Non-pigmented ciliary epithelial cell (primary cell): ENCODE measurements at regions not wholly inside any gene's neighbourhood (a gene's known extent, or its start where the extent isn't known, plus 50 kb on each side); places are given as distances from the start of the nearest gene placed in this dataset.
"Not testable (repeated sequence)": the region's sequence is repeated elsewhere in the genome, so short reads cannot be mapped to it uniquely, and the experiment has no call there.

ENCODE experiments used
- DNase-seq: peaks from one replicate; pipeline ENCODE4 v3.0.0-alpha.2; 2010; ENCODE audit warnings: low read depth

DNA sequence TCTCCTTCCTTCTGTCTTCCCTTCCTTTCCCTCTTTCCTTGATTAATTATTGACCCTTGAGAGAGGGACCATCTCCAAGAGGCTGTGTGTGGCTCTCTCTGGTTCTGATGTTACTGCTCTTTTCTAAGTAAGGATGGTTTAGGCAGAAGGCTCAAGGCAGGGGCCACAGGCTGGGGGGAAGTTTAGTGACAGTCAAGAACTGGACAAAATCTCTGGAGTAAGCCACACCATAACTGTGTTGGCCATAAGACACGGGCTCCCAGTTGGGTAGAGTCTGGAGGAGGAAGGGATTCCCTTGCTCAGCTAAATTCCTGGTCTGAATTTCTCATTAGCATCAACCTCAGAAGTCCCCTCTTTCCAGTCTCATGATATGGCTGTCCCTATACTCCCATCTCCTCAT lies 74.7 kb downstream of the BUD13 start:
- no peak for DNase-seq

- no peak for DNase-seq
These were observed 75.1 kb downstream of the BUD13 start for GRCh38 chr11:116697639-116698038.

- DNase-seq = no peak
These were observed 75.8 kb downstream of the BUD13 start for GRCh38 chr11:116697011-116697410.

DNA sequence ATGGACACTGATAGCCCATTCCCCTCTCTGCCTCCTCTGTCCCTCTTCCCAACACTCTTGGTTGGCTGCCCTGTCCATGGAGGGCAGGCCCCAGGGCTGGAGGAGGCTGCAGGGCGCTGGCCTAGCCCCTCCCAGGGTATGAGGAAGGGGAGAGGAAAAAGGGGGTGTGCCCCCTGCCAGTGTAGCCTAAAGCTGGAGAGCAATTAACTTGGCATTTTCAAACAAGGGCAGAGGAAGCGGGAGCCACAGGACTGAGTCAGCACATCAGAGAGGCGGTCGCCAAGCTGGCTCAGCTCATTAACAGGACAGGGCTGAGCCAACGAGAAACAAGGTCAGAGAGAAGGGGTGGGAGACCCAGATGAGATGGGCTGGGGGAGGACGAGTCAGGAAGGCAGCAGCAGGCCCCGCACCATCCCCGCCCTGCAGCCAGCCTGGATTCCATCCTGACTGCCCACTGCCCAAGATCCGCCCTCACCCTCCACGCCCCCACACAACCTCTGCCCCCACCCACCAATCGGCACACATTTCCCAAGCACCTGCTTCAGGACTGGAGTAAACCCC lies 76.3 kb downstream of the BUD13 start:
- no peak for DNase-seq

- DNase-seq = no peak
These were observed 77.0 kb downstream of the BUD13 start for GRCh38 chr11:116695657-116696254.

- no peak for DNase-seq
These were observed 77.8 kb downstream of the BUD13 start for GRCh38 chr11:116694815-116695590.

GRCh38 chr11:116694349-116694725 lies 78.5 kb downstream of the BUD13 start:
- no peak for DNase-seq

DNA sequence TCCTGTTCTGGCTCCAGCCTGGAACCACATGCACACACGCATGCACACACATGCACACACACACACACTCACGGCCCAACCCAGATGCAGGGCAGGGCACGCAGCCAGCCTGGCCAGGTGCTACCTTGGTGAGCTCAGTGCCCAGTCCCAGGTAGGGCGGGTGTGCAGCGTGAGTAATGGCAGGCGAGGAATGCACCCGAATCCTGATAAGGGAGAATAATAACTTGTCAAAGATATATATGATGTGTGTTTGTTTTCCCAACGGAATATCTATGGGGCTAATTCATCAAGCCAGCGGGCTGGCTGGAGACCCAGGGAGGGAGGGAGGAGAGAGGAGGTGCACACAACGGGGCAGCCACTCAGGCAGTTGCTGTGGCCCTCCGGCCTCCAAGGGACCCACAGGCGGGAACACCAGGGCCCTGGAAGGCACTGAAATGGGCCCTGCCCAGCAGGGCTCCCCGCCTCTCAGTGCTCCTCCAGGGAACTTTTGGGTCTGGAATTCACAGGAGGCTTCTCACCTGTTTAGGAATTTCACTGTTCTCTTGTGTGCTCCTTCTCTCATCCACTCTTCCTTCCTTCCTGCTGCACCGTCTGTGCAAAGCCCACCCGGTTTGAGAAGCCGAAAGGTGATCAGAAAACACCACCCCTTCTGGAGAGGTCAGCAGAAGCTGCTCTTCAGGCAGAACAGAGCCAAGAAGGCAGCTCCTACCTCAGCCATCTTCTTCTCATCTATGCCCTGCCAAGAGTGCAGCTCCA lies 79.0 kb downstream of the BUD13 start:
- no peak for DNase-seq

DNA sequence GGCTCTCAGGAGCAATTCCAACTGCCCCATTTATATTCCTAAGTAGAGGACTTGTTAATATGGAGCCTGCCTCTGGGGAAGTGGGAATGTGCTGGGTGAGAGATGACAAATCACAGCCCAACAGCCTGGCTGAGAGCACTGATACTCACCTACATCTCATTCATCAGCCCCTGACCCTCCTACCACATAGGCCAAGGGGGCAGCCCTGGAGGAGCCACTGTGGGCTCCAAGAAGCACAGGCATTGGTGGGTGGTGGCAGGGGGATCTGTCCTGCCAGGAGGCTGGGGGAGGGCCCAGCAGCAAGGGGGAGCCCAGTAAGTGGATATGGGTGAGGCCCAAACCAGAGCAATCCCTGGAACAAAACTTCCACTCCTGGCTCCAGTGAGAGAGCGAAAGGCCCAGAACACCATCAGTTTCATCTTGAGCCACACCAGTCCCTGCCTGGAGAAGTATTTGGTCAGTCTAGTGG lies 79.7 kb downstream of the BUD13 start:
- no peak for DNase-seq

- no peak for DNase-seq
These were observed 80.3 kb downstream of the BUD13 start for GRCh38 chr11:116692318-116693101.

DNA sequence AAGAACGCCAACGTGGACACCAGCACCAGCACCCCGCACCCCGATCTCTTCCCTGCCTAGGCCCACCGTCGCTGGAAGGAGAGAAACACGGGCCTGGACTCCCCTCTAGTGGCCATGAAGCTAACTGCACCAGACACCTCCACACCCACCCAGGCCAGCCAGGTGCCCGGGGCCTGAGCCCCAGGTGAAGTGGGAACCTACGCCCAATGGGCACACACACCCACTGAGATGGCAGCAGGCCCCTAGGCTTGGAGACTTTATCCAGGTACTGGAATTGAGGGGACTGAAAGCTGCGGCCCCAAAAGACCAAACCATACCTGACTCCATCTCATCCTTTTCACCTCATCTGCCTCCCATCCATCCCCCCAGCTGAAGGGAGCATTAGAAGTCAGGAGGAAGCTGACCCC lies 81.0 kb downstream of the BUD13 start:
- no peak for DNase-seq

GRCh38 chr11:116690611-116691010 lies 82.2 kb downstream of the BUD13 start:
- DNase-seq = no peak

- DNase-seq = no peak
These were observed 83.2 kb downstream of the BUD13 start for GRCh38 chr11:116689413-116690127.

- DNase-seq = no peak
These were observed 84.6 kb downstream of the BUD13 start for GRCh38 chr11:116688202-116688540.

DNA sequence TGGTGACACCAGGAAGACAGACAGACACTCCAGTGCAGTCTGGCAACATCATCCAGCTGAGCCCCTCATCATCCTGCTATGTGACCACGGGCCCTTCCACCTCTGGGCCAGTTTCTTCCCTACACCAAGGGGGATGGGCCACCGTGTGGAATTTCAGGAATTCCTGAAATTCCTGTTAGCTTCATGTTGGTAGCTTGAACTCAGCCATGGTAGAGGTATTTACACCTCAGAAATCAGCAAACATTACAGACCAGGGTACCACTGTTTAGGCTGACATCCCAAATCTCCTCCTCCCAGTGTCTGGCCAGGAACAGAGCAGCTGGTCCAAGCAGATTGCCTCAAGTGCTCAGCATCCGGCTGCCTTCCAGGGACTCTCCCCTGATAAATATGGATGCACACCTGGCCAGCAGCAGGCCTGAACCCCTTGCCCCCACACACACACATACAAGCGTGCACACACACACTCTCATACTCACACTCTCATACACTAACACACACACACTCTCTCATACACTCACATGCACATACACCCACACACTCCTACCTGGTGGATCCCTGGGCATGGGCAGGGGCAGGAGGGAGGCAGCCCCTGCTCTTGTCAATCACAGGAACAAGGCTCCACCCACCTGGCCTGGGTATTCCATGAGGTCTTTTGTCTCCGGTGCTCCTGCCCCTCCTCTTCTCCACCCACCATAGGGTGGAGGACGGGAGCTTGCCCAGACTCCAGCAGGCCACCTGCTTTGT lies 85.2 kb downstream of the BUD13 start:
- DNase-seq = no peak

GRCh38 chr11:116686866-116687265 lies 85.9 kb downstream of the BUD13 start:
- DNase-seq = no peak

DNA sequence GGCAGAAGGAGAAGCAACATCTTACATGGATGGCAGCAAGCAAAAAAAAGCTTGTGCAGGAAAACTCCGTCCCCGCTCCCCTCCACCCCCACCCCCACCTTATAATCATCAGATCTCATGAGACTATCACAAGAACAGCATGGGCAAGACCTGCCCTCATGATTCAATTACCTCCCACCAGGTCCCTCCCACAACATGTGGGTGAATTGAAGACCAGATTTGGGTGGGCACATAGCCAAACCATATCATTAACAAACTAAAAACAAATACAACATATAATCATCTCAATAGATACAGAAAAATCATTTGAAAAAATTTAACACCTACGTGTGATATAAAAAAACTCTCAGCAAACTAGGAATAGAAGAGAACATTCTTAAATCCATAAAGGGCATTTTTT lies 88.8 kb downstream of the BUD13 start:
- DNase-seq = no peak

GRCh38 chr11:116680349-116681125 lies 92.2 kb downstream of the BUD13 start:
- DNase-seq = no peak

GRCh38 chr11:116678887-116679286 lies 93.9 kb downstream of the BUD13 start:
- DNase-seq = no peak

GRCh38 chr11:116667318-116667717 lies 105.5 kb downstream of the BUD13 start:
- DNase-seq = not testable (repeated sequence)
